Right renal pelvis (tissue), 4 donors: ENCODE measurements at regions not wholly inside any gene's neighbourhood (a gene's known extent, or its start where the extent isn't known, plus 50 kb on each side); places are given as distances from the start of the nearest gene placed in this dataset.
"Not testable (repeated sequence)": the region's sequence is repeated elsewhere in the genome, so short reads cannot be mapped to it uniquely, and the experiment has no call there.

Source experiments
- DNase-seq, 4 donors: peaks; one replicate each; pipeline ENCODE4 v3.0.0-alpha.2; 2013; ENCODE audit warnings: low read depth in 4 of 4, low spot score in 3 of 4, missing footprints in 1 of 4

- no peak for DNase-seq
Measured at GRCh38 chr16:87150681-87151280, 166.4 kb downstream of the C16orf95 start.

- no peak for DNase-seq
Measured at GRCh38 chr16:87152221-87152755, 164.9 kb downstream of the C16orf95 start.

GRCh38 chr16:87153326-87153725 lies 163.9 kb downstream of the C16orf95 start:
- no peak for DNase-seq

- DNase-seq: not testable (repeated sequence)
Measured at GRCh38 chr16:87155315-87155714, 161.9 kb downstream of the C16orf95 start.

GRCh38 chr16:87156195-87156594 lies 161.0 kb downstream of the C16orf95 start:
- no peak for DNase-seq

- DNase-seq: no peak
Measured at GRCh38 chr16:87160234-87160636, 157.0 kb downstream of the C16orf95 start.

- no peak for DNase-seq
Measured at GRCh38 chr16:87160701-87161337, 156.4 kb downstream of the C16orf95 start.

GRCh38 chr16:87161410-87161809 lies 155.8 kb downstream of the C16orf95 start:
- not testable (repeated sequence) for DNase-seq

- DNase-seq: no peak
Measured at GRCh38 chr16:87161822-87162676, 155.1 kb downstream of the C16orf95 start.

- not testable (repeated sequence) for DNase-seq
Measured at GRCh38 chr16:87162799-87163198, 154.4 kb downstream of the C16orf95 start.

GRCh38 chr16:87163637-87164036 lies 153.6 kb downstream of the C16orf95 start:
- no peak for DNase-seq

- no peak for DNase-seq
Measured at GRCh38 chr16:87165151-87165550, 152.0 kb downstream of the C16orf95 start.

- DNase-seq: no peak
Measured at GRCh38 chr16:87165885-87166284, 151.3 kb downstream of the C16orf95 start.

GRCh38 chr16:87166321-87166720 lies 150.9 kb downstream of the C16orf95 start:
- no peak for DNase-seq

GRCh38 chr16:87166934-87167333 lies 150.3 kb downstream of the C16orf95 start:
- DNase-seq: no peak

GRCh38 chr16:87169509-87169995 lies 147.6 kb downstream of the C16orf95 start:
- DNase-seq: no peak

GRCh38 chr16:87170310-87170709 lies 146.9 kb downstream of the C16orf95 start:
- DNase-seq: no peak

GRCh38 chr16:87171723-87172122 lies 145.5 kb downstream of the C16orf95 start:
- DNase-seq: no peak

GRCh38 chr16:87172632-87173031 lies 144.6 kb downstream of the C16orf95 start:
- DNase-seq: no peak

GRCh38 chr16:87173294-87173893 lies 143.8 kb downstream of the C16orf95 start:
- no peak for DNase-seq

- DNase-seq: no peak
Measured at GRCh38 chr16:87174061-87174460, 143.1 kb downstream of the C16orf95 start.
